SK-N-SH (cell line): ENCODE measurements at regions not wholly inside any gene's neighbourhood (a gene's known extent, or its start where the extent isn't known, plus 50 kb on each side); places are given as distances from the start of the nearest gene placed in this dataset.

Experiments
- EZH2phosphoT487 ChIP-seq: fragments of 200-600 bp; sonication (generic); IDR thresholded peaks from 2 replicates; pipeline ENCODE4 v1.6.1; 2017; ENCODE audit warnings: low read depth, mixed run types, mild to moderate bottlenecking, antibody characterized with exemption, moderate library complexity, borderline replicate concordance
- FOXM1 ChIP-seq: IDR thresholded peaks from 2 replicates; pipeline ENCODE4 v1.4.0; 2012; ENCODE audit warnings: low read depth, mild to moderate bottlenecking
- POLR2AphosphoS5 ChIP-seq: IDR thresholded peaks from 2 replicates; pipeline ENCODE4 v1.6.1; 2012; ENCODE audit warnings: low read depth, low read length
- TF ChIP-seq, protein P1 (sequence below): fragments of 200-600 bp; sonication (generic); IDR thresholded peaks from 2 replicates; pipeline ENCODE4 v1.6.1; 2017; ENCODE audit warnings: antibody characterized with exemption, mild to moderate bottlenecking, moderate library complexity
- TF ChIP-seq, protein P2 (sequence below): IDR thresholded peaks from 2 replicates; pipeline ENCODE4 v1.4.0; 2012; ENCODE audit warnings: low read depth, borderline replicate concordance
- TF ChIP-seq, protein P3 (sequence below): IDR thresholded peaks from 2 replicates; pipeline ENCODE4; 2012

DNA sequence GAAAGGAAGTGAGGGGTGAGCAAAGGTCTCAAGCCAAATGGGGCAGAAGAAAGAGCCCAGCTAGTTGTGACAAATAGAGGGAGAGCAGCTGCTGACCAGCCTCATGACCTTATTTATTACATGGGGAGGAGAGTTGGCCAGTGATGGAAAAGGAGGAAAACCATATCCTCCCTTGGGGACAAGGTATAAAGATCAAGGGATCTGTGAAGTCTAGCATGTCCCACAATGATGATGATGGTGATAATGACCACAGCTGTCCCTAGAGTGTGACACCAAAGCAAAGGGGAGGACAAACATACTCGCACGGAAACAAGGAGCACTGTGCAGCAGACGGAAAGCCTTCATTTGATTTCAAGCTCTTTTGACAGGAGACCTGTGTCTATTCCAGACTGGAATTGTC, 190.4 kb upstream of the MCHR2 start:
- TF ChIP-seq FOXM1 (no peak), EZH2phosphoT487 (no peak), POLR2AphosphoS5 (no peak)
- TF ChIP-seq, protein P1, sequence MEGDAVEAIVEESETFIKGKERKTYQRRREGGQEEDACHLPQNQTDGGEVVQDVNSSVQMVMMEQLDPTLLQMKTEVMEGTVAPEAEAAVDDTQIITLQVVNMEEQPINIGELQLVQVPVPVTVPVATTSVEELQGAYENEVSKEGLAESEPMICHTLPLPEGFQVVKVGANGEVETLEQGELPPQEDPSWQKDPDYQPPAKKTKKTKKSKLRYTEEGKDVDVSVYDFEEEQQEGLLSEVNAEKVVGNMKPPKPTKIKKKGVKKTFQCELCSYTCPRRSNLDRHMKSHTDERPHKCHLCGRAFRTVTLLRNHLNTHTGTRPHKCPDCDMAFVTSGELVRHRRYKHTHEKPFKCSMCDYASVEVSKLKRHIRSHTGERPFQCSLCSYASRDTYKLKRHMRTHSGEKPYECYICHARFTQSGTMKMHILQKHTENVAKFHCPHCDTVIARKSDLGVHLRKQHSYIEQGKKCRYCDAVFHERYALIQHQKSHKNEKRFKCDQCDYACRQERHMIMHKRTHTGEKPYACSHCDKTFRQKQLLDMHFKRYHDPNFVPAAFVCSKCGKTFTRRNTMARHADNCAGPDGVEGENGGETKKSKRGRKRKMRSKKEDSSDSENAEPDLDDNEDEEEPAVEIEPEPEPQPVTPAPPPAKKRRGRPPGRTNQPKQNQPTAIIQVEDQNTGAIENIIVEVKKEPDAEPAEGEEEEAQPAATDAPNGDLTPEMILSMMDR = no peak
- TF ChIP-seq, protein P2, sequence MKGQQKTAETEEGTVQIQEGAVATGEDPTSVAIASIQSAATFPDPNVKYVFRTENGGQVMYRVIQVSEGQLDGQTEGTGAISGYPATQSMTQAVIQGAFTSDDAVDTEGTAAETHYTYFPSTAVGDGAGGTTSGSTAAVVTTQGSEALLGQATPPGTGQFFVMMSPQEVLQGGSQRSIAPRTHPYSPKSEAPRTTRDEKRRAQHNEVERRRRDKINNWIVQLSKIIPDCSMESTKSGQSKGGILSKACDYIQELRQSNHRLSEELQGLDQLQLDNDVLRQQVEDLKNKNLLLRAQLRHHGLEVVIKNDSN = no peak
- TF ChIP-seq, protein P3, sequence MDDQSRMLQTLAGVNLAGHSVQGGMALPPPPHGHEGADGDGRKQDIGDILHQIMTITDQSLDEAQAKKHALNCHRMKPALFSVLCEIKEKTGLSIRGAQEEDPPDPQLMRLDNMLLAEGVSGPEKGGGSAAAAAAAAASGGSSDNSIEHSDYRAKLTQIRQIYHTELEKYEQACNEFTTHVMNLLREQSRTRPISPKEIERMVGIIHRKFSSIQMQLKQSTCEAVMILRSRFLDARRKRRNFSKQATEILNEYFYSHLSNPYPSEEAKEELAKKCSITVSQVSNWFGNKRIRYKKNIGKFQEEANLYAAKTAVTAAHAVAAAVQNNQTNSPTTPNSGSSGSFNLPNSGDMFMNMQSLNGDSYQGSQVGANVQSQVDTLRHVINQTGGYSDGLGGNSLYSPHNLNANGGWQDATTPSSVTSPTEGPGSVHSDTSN = no peak
